HEK293 (cell line): ENCODE measurements at regions not wholly inside any gene's neighbourhood (a gene's known extent, or its start where the extent isn't known, plus 50 kb on each side); places are given as distances from the start of the nearest gene placed in this dataset.

Experiments used
- CTCF ChIA-PET: fragments of 350-600 bp; formaldehyde crosslinking; extraction: SDS; loops from one replicate; lab custom pipeline; 2021; ENCODE audit warnings: antibody characterized with exemption; lab: Yijun Ruan, JAX
- POLR2A ChIA-PET: fragments of 300-600 bp; formaldehyde crosslinking; extraction: SDS; loops from one replicate; lab custom pipeline; 2020; ENCODE audit warnings: antibody characterized with exemption, inconsistent platforms; lab: Yijun Ruan, JAX
- H3K27ac ChIP-seq: fragments of 200-500 bp; sonication (Bioruptor generic); 2 replicates; pipeline ENCODE4 v1.5.1; 2014; ENCODE audit warnings: low read depth, low read length, control low read depth, inconsistent platforms; ENCODE audit errors: extremely low read depth
- H3K36me3 ChIP-seq, 2 experiments: fragments of 200-500 bp in 1 of 2; sonication (Bioruptor generic) in 1 of 2; 1 replicate in 1 of 2; 2 replicates in 1 of 2; pipeline ENCODE4 v1.5.1; 2014 to 2017; ENCODE audit warnings: inconsistent platforms in 2 of 2, low read length in 2 of 2; ENCODE audit not compliant: control insufficient read depth in 2 of 2, insufficient read depth in 1 of 2
- H3K4me1 ChIP-seq: fragments of 200-500 bp; sonication (Bioruptor generic); 2 replicates; pipeline ENCODE4 v1.5.1; 2014; ENCODE audit warnings: mild to moderate bottlenecking, low read length, inconsistent platforms; ENCODE audit not compliant: control insufficient read depth, insufficient read depth
- H3K4me3 ChIP-seq: 2 replicates; pipeline ENCODE4 v1.5.1; 2011; ENCODE audit warnings: low read depth, mild to moderate bottlenecking, control low read depth, low read length, moderate library complexity
- H3K9me3 ChIP-seq: fragments of 200-500 bp; sonication (Bioruptor generic); 2 replicates; pipeline ENCODE4 v1.5.1; 2014; ENCODE audit warnings: low read depth, low read length, inconsistent platforms; ENCODE audit not compliant: control insufficient read depth, insufficient read depth
- KLF10 ChIP-seq: fragments of 450-650 bp; IDR thresholded peaks from 2 replicates; pipeline ENCODE4 v1.5.1; 2018; ENCODE audit warnings: missing biosample characterization, mild to moderate bottlenecking, missing genetic modification characterization
- MEIS1 ChIP-seq: sonication (generic); formaldehyde crosslinking; IDR thresholded peaks from 2 replicates; pipeline ENCODE4 v1.8.1; 2022; ENCODE audit warnings: missing genetic modification reagents, mild to moderate bottlenecking, borderline replicate concordance
- OSR2 ChIP-seq: fragments of 450-650 bp; formaldehyde crosslinking; IDR thresholded peaks from 2 replicates; pipeline ENCODE4 v1.5.1; 2016; ENCODE audit warnings: missing biosample characterization, missing genetic modification characterization
- REPIN1 ChIP-seq: fragments of 450-650 bp; formaldehyde crosslinking; IDR thresholded peaks from 2 replicates; pipeline ENCODE4 v1.5.1; 2017; ENCODE audit warnings: missing biosample characterization, missing genetic modification characterization, low read depth
- SCRT2 ChIP-seq: fragments of 450-650 bp; formaldehyde crosslinking; IDR thresholded peaks from 2 replicates; pipeline ENCODE4 v1.5.1; 2016; ENCODE audit warnings: missing biosample characterization, missing genetic modification characterization
- TCF7L2 ChIP-seq: IDR thresholded peaks from 2 replicates; pipeline ENCODE4 v1.6.1; 2011; ENCODE audit warnings: low read depth, mild to moderate bottlenecking, inconsistent platforms, low read length, moderate library complexity, borderline replicate concordance
- ZBTB17 ChIP-seq: fragments of 450-650 bp; formaldehyde crosslinking; IDR thresholded peaks from 2 replicates; pipeline ENCODE4 v1.5.1; 2016; ENCODE audit warnings: missing biosample characterization, missing genetic modification characterization
- ZBTB21 ChIP-seq: fragments of 450-650 bp; formaldehyde crosslinking; IDR thresholded peaks from 2 replicates; pipeline ENCODE4 v1.5.1; 2017; ENCODE audit warnings: missing biosample characterization, missing genetic modification characterization
- ZNF202 ChIP-seq: fragments of 450-650 bp; formaldehyde crosslinking; IDR thresholded peaks from 2 replicates; pipeline ENCODE4 v1.5.1; 2016; ENCODE audit warnings: missing biosample characterization, missing genetic modification characterization, borderline replicate concordance
- ZNF221 ChIP-seq: fragments of 450-650 bp; formaldehyde crosslinking; IDR thresholded peaks from 2 replicates; pipeline ENCODE4 v1.5.1; 2017; ENCODE audit warnings: missing biosample characterization, missing genetic modification characterization, borderline replicate concordance
- ZNF223 ChIP-seq: fragments of 450-650 bp; formaldehyde crosslinking; IDR thresholded peaks from 2 replicates; pipeline ENCODE4 v1.5.1; 2016; ENCODE audit warnings: missing biosample characterization, missing genetic modification characterization
- ZNF266 ChIP-seq: fragments of 450-650 bp; formaldehyde crosslinking; IDR thresholded peaks from 2 replicates; pipeline ENCODE4 v1.5.1; 2016; ENCODE audit warnings: missing biosample characterization, missing genetic modification characterization, low read depth
- ZNF488 ChIP-seq: fragments of 450-650 bp; formaldehyde crosslinking; IDR thresholded peaks from 2 replicates; pipeline ENCODE4 v1.5.1; 2016; ENCODE audit warnings: missing biosample characterization, missing genetic modification characterization
- ZNF514 ChIP-seq: fragments of 450-650 bp; formaldehyde crosslinking; IDR thresholded peaks from 2 replicates; pipeline ENCODE4 v1.5.1; 2016; ENCODE audit warnings: missing biosample characterization, missing genetic modification characterization
- ZNF548 ChIP-seq: fragments of 450-650 bp; formaldehyde crosslinking; IDR thresholded peaks from 2 replicates; pipeline ENCODE4 v1.5.1; 2016; ENCODE audit warnings: missing biosample characterization, missing genetic modification characterization
- ZNF624 ChIP-seq: fragments of 450-650 bp; formaldehyde crosslinking; IDR thresholded peaks from 2 replicates; pipeline ENCODE4 v1.5.1; 2017; ENCODE audit warnings: missing biosample characterization, missing genetic modification characterization
- ZNF747 ChIP-seq: fragments of 450-650 bp; formaldehyde crosslinking; IDR thresholded peaks from 2 replicates; pipeline ENCODE4 v1.5.1; 2016; ENCODE audit warnings: missing biosample characterization, missing genetic modification characterization
- ZNF76 ChIP-seq: fragments of 450-650 bp; formaldehyde crosslinking; IDR thresholded peaks from 2 replicates; pipeline ENCODE4; 2016; ENCODE audit warnings: low read depth, missing biosample characterization, missing genetic modification characterization, borderline replicate concordance
- TF ChIP-seq, protein P1 (sequence below): fragments of 450-650 bp; formaldehyde crosslinking; IDR thresholded peaks from 2 replicates; pipeline ENCODE4 v1.5.1; 2017; ENCODE audit warnings: missing biosample characterization, missing genetic modification characterization
- TF ChIP-seq, protein P2 (sequence below): fragments of 450-650 bp; formaldehyde crosslinking; IDR thresholded peaks from 2 replicates; pipeline ENCODE4 v1.5.1; 2016; ENCODE audit warnings: missing biosample characterization, missing genetic modification characterization
- TF ChIP-seq, protein P3 (sequence below): fragments of 450-650 bp; formaldehyde crosslinking; IDR thresholded peaks from 2 replicates; pipeline ENCODE4 v1.5.1; 2016; ENCODE audit warnings: missing biosample characterization, missing genetic modification characterization, low read depth

GRCh38 chr18:1539276-1539675 lies 634.6 kb downstream of the ADCYAP1 start:
- Histone ChIP-seq H3K4me3 (no peak overlapping the region), H3K27ac (no peak overlapping the region), H3K9me3 (no peaks in the 10 kb centered on the region; the same call in 1 of the 2 replicates), H3K4me1 (no peaks in the 10 kb centered on the region), H3K36me3 (no peaks in the 10 kb centered on the region)
- POLR2A ChIA-PET = no interaction called here
- no peak for TF ChIP-seq REPIN1
- TF ChIP-seq, protein P1, sequence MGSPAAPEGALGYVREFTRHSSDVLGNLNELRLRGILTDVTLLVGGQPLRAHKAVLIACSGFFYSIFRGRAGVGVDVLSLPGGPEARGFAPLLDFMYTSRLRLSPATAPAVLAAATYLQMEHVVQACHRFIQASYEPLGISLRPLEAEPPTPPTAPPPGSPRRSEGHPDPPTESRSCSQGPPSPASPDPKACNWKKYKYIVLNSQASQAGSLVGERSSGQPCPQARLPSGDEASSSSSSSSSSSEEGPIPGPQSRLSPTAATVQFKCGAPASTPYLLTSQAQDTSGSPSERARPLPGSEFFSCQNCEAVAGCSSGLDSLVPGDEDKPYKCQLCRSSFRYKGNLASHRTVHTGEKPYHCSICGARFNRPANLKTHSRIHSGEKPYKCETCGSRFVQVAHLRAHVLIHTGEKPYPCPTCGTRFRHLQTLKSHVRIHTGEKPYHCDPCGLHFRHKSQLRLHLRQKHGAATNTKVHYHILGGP (tag by site-specific recombination) = no peak
- TF ChIP-seq ZNF747 (tag by site-specific recombination) = no peak
- no peak for TF ChIP-seq ZNF221 (tag by site-specific recombination)
- no peak for TF ChIP-seq ZBTB21 (tag by site-specific recombination)
- TF ChIP-seq ZNF202 = no peak
- TF ChIP-seq ZNF488 (tag by site-specific recombination) = no peak
- TF ChIP-seq OSR2 (tag by site-specific recombination) = no peak
- TF ChIP-seq MEIS1 (CRISPR knock-in tag) = no peak
- TF ChIP-seq KLF10 (tag by site-specific recombination) = no peak
- TF ChIP-seq SCRT2 = no peak
- TF ChIP-seq ZNF223 (tag by site-specific recombination) = no peak
- TF ChIP-seq, protein P2, sequence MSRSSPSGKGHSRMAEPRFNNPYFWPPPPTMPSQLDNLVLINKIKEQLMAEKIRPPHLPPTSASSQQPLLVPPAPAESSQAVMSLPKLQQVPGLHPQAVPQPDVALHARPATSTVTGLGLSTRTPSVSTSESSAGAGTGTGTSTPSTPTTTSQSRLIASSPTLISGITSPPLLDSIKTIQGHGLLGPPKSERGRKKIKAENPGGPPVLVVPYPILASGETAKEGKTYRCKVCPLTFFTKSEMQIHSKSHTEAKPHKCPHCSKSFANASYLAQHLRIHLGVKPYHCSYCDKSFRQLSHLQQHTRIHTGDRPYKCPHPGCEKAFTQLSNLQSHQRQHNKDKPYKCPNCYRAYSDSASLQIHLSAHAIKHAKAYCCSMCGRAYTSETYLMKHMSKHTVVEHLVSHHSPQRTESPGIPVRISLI (tag by site-specific recombination) = no peak
- CTCF ChIA-PET = interaction anchor here (0.6 kb wide), 1 partner anchor 578 kb away, joined by 4 read pairs; no protein-coding TSS in a partner anchor

DNA sequence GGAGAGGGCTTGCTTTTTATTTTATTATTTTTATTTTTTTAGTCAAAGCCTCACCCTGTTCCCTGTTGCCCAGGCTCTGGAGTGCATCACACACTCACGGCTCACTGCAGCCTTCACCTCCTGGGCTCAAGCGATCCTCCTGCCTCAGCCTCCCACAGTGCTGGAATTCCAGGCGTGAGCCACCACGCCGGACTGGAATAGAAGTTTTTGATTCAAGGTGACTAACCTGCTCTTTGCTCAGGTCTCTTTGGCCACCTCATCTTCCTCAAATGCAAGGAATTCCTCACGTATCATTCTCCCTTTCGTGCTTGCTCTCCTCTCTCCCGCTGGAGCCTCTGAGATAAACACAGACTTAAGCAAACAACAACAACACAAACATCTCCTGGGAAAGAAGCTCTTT lies 636.8 kb downstream of the ADCYAP1 start:
- TF ChIP-seq ZNF514 (tag by site-specific recombination) (no peak), ZBTB17 (tag by site-specific recombination) (no peak), ZNF624 (tag by site-specific recombination) (no peak), KLF10 (tag by site-specific recombination) (no peak), ZNF548 (tag by site-specific recombination) (no peak), ZNF76 (tag by site-specific recombination) (no peak)
- H3K9me3 ChIP-seq = no peaks in the 10 kb centered on the region; the same call in 1 of the 2 replicates
- H3K4me3 ChIP-seq = no peak overlapping the region
- no peaks in the 10 kb centered on the region for H3K4me1 ChIP-seq
- ChIA-PET POLR2A (no interaction called here), CTCF (interaction anchor here (0.6 kb wide), 1 partner anchor 1006 kb away, joined by 3 read pairs; no protein-coding TSS in a partner anchor)
- no peaks in the 10 kb centered on the region for H3K36me3 ChIP-seq
- no peak overlapping the region for H3K27ac ChIP-seq

DNA sequence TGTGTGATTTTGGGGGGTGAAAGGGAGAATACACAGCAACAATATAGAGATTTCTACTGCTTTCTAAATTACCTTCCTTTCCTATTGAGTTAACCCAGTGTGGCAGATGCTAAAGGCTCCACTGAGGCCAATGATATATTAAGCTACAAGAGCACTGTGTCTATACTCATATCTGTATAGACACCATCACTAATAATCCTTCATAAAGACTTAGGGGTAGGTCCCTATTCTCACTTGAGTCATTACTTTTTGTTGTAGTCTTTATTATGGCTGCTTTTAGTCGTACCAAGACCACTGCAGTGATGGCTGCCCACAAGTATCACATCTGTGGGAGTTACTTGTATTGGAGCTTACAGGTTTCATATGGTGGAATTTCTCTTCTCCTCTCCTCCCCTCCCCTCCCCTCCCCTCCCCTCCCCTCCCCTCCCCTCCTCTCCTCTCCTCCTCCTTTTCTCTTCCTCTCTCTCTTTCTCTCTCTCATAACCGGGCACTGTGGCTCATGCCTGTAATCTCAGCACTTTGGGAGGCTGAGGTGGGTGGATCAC lies 637.6 kb downstream of the ADCYAP1 start:
- H3K4me3 ChIP-seq = no peak overlapping the region
- ChIA-PET POLR2A (no interaction called here), CTCF (no interaction called here)
- H3K27ac ChIP-seq = no peak overlapping the region
- H3K9me3 ChIP-seq = no peaks in the 10 kb centered on the region; the same call in 1 of the 2 replicates
- no peaks in the 10 kb centered on the region for H3K36me3 ChIP-seq
- no peak for TF ChIP-seq ZNF266 (tag by site-specific recombination)
- TF ChIP-seq, protein P3, sequence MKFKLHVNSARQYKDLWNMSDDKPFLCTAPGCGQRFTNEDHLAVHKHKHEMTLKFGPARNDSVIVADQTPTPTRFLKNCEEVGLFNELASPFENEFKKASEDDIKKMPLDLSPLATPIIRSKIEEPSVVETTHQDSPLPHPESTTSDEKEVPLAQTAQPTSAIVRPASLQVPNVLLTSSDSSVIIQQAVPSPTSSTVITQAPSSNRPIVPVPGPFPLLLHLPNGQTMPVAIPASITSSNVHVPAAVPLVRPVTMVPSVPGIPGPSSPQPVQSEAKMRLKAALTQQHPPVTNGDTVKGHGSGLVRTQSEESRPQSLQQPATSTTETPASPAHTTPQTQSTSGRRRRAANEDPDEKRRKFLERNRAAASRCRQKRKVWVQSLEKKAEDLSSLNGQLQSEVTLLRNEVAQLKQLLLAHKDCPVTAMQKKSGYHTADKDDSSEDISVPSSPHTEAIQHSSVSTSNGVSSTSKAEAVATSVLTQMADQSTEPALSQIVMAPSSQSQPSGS = no peak
- TF ChIP-seq ZNF548 (tag by site-specific recombination) = no peak
- no peak for TF ChIP-seq TCF7L2
- TF ChIP-seq, all 188 proteins: peak for 0
- no peaks in the 10 kb centered on the region for H3K4me1 ChIP-seq
